Stimulated activated CD8-positive, alpha-beta memory T cell treated with anti-CD3 and anti-CD28 coated beads, Interleukin-4, amount 100 ng/mL, for 24 hours (primary cell): ENCODE measurements at regions not wholly inside any gene's neighbourhood (a gene's known extent, or its start where the extent isn't known, plus 50 kb on each side); places are given as distances from the start of the nearest gene placed in this dataset.

ENCODE experiments used
- DNase-seq: peaks from one replicate; pipeline ENCODE4 v3.0.0-alpha.2; 2020; ENCODE audit warnings: low read depth

- no peak for DNase-seq
Observed at GRCh38 chr3:30496066-30496966, 110.1 kb upstream of the TGFBR2 start.

- DNase-seq = no peak
Observed at GRCh38 chr3:30498587-30498967, 107.8 kb upstream of the TGFBR2 start.

DNA sequence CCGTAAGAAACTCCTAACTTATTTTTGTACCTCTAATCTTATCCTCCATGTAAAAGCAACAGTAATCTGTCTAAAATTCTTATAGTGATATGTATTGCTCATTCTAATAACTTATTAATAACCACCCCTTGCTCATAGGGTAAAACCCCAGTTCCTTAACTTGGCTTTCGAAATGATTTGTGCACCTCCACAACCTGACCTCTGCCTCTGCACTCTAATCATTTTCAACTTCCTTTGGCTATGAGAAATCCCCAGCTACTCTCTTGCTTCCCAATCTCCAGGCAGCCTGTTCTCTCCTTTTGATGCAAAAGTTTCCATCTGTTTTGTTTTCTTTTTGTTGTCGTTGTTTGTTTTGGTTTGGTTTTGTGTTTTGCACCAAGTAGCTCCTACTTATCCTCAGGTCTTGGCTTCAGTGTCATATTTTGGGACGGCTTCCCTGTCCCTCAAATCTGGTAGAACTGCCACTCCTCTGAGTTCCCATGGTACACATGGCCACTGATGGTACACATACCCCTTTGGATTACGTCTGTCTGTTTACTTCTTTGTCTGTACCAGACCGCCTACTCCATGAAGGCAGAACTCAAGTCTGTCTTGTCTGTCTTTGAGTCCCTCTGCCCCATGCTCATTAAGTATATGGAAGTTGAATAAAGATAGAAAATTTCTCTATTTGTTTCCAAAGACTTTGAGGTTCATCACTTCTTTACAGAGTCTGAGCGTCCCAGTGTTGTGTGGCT is 105.6 kb upstream of the TGFBR2 start:
- DNase-seq = no peak

DNA sequence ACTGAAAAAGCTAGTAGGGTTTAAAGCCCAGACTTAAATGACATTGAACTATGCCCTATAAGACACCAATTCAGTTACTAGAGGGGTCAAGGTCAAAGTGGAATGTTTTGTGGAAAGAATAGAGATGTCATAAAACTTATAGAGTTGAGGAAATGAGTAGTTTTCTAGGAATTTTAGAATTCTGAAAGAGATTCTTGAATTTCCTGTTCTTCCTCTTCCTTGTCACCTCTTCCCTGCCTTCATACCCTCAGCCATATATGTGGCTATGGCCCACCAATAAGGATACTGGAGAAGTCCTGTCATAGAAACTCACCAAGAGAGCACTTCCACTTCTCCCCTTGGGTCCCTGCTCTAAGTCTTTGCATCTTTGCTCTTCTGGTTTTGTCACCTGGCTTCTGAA is 104.9 kb upstream of the TGFBR2 start:
- no peak for DNase-seq

DNA sequence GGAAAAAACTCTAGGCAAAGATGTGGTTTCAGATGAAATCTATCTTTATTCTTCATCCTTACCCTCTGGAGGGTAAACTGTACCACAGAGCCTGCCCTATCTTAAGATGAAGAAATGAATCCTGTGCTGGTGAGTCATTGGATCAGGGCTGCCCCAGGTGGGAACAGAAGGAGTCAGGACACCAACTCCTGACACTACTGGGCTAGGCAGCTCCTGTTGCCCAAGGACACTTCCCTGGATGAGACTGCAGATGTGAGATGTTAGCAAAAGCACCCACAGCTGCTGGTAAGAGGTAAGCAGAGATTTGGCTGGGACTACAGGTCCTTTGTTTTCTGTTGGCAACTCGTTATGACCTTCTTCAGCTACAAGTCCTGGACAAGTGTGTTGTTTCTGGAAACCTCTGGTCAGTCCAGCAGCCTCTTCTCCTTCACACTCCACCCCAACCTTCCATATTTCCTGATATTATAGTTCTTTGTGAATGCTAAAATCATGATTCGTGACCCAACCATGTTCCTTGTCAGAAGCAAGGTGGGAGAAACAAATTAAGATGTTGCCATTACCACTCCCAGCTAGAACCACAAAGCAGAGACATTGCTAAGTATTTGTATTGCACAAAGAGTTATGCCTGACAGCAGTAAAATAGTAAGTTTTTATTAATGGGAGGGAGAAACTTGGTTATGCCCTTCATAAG is 104.2 kb upstream of the TGFBR2 start:
- DNase-seq = no peak

DNA sequence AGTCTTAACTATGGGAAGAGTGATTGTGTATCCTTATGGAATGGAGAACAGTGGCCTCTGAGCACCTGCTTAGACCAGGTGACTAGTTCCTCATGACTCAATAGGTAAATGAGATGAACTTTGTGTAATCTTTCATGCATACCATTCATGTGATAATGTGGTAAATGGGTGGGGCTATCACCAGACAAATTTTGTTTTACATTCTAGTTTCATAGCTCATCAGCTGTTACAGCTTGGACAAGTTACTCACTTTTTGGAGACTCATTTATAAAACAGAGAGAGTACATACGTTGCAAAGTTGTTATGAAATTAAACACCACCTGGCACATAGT is 103.7 kb upstream of the TGFBR2 start:
- no peak for DNase-seq

DNA sequence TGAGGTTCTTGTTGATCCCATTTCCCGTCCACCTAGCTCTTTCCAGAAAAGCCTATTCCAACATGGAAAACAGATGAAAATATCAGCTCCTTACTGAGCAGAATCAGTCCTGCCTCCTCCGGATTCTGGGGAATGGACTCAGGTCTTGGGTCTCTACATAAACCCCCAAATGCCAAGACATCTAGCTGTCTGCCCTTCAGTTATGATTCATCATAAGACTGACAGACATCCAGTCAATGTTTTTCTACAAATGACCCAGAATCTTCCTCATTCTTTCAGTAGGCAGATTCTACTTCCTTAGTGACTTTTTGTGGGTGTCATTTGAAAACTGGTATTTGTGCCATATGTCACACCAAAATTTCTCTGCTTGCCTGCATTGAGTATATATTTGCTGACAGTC is 103.0 kb upstream of the TGFBR2 start:
- DNase-seq = no peak

DNA sequence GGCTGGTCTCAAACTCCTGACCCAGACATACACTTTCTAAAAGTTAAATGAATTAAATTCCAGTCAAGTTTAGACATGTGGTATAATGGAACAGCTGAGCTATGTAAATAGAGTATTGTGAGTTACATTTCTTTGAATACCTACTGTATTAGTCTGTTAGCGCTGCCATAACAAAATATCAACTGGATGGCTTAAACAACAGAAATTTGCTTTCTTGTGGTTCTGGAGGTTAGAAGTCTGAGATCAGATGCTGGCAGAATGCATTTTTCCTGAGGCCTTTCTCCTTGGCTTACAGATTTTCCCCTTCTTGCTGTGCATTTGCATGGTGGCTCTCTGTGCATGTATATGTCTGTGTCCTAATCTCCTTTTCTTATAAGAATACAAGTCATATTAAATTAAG is 101.5 kb upstream of the TGFBR2 start:
- DNase-seq = no peak

- no peak for DNase-seq
Observed at GRCh38 chr3:30505866-30506520, 100.4 kb upstream of the TGFBR2 start.

DNA sequence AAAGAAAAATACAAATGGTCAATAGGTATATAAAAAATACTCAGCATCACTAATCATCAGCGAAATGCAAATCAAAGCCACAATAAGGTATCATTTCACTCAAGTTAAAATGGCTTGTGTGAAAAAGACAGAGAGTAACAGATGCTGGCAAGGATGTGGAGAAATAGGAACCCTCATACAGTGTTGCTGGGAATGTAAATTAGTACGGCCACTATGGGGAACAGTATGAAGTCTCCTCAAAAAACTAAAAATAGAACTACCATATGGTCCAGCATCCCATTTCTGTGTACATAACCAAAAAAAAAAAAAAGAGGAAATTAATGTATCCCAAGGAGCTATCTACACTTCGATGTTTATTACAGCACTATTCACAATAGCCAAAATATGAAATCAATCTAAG is 98.1 kb upstream of the TGFBR2 start:
- no peak for DNase-seq

DNA sequence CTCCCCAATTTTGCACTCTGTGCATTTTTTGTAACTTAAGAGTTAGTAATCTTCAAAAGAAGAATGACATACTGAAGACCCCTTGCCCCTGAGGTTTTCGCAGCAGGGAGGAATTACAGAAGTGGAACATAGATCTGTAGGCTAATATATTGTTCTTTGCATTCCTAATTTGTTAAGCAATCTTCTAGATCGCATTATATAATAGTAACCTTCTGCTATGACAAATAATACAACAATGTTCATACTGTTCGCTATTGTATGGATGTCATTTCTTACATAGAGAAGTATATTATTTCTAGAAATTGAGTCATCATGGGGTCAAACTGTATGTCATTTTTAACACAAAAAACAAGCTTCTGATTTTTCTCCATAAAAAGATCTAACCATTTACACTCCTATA is 95.8 kb upstream of the TGFBR2 start:
- DNase-seq = no peak

GRCh38 chr3:30511524-30512251 is 94.7 kb upstream of the TGFBR2 start:
- DNase-seq = no peak

GRCh38 chr3:30512576-30512975 is 93.8 kb upstream of the TGFBR2 start:
- no peak for DNase-seq

DNA sequence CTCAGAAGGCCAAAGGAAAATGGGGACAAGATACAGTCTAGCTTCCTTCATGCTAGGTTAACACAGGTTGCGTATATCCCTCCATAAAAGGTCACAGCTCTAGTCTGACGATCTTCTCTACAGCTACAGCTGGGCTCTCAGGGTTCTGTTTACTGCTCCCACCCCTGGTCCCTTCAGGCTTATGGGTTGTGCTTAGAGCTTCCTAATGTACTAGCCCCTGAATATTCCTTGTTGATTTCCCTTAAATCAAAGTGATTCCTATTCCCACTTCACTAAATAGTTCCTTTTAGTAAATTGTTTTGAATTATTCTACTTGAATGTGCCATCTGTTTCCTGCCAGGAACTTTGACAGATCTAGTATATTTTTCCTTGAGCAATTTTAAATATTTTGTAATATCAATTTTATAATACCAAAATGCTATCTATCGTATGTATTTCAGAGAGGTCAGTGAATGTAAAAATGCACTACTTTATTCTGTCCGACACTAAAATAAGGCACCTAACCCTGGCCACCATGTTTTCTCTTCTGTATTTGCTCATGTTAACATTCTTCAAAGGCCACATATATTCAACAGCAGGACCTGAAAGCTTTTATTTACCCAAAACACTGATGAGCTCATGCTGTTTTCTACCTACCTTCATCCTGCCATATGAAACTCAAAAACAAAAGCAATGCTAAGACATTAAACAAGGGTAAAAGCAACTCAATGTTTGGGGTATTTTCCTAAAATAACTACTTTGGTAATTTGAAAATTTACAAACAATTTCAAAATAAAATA is 92.8 kb upstream of the TGFBR2 start:
- no peak for DNase-seq

DNA sequence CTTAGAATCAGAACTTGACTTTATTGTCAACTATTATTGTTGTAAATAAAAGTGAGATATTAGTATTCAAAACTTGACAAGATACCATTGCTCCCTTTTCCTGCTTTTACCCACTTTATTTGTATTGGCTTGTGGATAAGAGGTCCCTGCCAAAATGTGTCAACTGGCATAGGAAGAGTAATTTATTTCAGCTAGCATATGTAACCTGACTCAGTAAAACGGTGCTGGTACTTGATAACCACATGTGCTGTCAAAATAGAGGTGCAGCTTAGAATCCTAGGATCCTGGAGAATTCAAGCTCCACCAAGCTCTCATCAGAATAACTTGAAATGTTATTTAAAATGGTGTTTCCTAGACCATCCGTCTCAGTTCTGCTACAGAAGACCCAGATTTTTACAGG is 90.2 kb upstream of the TGFBR2 start:
- no peak for DNase-seq

DNA sequence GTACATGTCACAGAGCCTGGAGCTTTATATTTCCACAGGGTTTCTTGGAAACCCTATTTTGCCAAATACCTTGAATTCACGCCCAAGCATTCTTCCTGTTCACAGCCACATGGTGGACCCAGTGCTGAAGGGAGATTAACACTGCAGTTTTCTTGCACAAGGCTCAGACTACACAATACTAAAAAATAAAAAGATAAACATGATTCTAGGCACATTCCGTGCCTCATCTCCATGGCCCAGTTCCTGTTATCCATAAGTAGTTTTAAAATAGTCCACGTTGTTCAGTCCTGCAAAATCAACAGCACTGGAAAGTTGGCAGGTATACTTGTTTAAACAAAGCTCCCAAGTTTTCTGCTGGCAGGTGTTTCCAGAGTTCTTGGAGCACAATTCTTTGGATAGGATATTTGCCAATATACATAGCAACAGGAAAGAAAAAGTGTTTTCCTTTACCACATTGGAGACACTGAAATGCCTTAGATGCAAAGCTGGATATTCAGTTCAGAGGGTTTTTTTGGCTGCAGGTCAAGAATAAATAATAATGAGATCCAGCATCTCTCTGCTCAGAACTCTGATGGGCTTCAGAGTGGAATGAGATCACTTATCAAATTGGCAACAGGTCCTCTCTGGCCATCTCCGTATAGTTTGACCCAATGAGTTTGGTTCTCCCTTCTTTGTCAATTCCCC is 88.1 kb upstream of the TGFBR2 start:
- DNase-seq = no peak

GRCh38 chr3:30518872-30519271 is 87.5 kb upstream of the TGFBR2 start:
- DNase-seq = no peak

DNA sequence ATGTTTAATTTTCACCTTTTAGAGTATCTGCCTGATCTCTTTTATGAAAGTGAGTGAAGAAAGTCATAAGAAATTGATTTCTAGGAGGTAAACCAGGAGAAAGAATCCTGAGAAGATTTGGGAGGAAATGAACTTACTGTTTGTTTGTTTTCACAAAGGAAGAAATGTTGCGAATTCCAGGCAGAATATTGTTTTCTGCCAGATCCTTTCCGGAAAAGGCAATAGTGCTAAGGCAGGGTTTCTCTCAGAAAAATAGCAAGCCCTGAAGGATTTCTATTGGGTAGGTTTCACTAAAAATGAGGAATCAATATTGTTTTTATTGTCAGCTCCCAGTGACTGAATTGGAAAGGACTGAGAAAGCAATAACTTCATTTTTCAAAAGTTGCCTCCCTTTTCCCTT is 85.7 kb upstream of the TGFBR2 start:
- DNase-seq = no peak

DNA sequence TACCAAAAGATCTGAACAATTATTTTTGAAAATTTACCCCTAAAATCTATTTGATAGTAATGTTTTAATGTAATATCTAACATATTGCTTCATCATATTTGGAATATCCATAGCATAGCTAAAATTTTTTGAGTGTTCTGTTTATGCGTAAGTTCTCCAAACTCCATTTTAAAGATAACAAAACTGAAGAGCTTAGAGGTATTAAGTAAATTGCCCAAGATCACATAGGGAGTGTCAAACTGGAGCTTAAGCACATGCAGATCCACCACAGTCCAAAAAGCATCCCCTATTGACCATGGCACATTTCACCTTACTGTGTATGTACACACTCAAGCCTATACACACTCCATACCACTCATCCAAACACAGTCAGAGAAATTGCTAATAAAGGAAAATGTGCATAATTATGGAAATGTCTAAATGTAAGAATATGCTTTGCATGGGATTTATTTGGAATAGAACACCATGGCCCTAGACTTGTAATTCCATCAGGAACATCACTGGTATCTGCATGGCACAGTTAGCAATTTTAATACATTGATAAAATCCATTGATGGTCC is 85.2 kb upstream of the TGFBR2 start:
- no peak for DNase-seq

DNA sequence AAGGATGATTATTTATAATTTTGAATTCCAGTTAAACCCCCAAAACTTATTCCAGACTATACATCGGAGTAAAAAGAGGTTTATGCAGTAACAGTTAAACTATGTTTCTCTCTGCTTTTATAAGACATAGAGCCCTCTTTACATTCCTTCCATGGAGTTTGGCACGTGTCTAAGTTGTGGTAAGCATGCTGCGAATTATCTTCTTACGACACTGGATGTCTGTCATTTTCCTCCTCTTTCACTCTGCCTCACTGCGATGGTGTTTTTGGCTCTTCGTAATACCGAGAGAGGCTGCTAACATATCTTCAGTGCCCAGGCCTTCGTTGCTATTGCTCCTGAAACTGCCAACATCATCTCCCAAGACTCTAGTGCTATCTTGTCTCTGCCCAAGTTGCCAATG is 83.9 kb upstream of the TGFBR2 start:
- no peak for DNase-seq
